GM06990 (cell line): ENCODE measurements at regions not wholly inside any gene's neighbourhood (a gene's known extent, or its start where the extent isn't known, plus 50 kb on each side); places are given as distances from the start of the nearest gene placed in this dataset.

Experiments used
- DNase-seq: peaks from one replicate; pipeline ENCODE4 v3.0.0-alpha.2; 2011; ENCODE audit not compliant: insufficient read length; ENCODE audit errors: extremely low read depth
- H3K27me3 ChIP-seq: replicated peaks from 2 replicates; pipeline ENCODE4 v1.6.0; 2011; ENCODE audit warnings: low read length; ENCODE audit not compliant: control insufficient read depth, insufficient read depth
- H3K36me3 ChIP-seq: 2 replicates; pipeline ENCODE4 v1.5.1; 2011; ENCODE audit warnings: low read length; ENCODE audit not compliant: control insufficient read depth, insufficient read depth
- H3K4me3 ChIP-seq: replicated peaks from 2 replicates; pipeline ENCODE4 v1.5.1; 2011; ENCODE audit warnings: low read depth, mild to moderate bottlenecking, control low read depth, low read length
- TF ChIP-seq, protein P1 (sequence below): IDR thresholded peaks from 2 replicates; pipeline ENCODE4 v1.5.1; 2011; ENCODE audit warnings: low read length, control low read depth, mild to moderate bottlenecking, inconsistent platforms; ENCODE audit not compliant: insufficient read depth, poor library complexity, severe bottlenecking

DNA sequence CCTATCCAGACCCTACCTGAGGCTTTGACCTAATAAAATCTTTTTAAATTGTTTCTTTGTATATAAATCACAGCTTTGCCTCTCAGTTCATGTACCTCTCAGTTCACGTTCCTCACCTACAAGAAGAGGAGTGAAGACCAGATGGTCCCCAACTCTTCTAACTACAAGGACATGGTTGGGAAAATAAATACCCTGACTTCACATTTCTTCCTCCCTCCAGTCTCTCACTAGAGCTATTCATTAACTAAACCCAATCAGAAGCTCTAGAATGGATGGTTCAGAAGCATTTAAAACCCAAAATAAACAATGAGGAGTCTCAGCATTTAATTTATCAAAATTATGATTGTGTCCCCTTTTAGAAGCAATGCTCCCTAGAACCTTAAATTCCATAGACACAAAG lies 97.3 kb upstream of the AGTR1 start:
- no peaks in the 10 kb centered on the region for H3K27me3 ChIP-seq
- no peak for DNase-seq
- no peak overlapping the region for H3K4me3 ChIP-seq
- TF ChIP-seq, protein P1, sequence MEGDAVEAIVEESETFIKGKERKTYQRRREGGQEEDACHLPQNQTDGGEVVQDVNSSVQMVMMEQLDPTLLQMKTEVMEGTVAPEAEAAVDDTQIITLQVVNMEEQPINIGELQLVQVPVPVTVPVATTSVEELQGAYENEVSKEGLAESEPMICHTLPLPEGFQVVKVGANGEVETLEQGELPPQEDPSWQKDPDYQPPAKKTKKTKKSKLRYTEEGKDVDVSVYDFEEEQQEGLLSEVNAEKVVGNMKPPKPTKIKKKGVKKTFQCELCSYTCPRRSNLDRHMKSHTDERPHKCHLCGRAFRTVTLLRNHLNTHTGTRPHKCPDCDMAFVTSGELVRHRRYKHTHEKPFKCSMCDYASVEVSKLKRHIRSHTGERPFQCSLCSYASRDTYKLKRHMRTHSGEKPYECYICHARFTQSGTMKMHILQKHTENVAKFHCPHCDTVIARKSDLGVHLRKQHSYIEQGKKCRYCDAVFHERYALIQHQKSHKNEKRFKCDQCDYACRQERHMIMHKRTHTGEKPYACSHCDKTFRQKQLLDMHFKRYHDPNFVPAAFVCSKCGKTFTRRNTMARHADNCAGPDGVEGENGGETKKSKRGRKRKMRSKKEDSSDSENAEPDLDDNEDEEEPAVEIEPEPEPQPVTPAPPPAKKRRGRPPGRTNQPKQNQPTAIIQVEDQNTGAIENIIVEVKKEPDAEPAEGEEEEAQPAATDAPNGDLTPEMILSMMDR = no peak
- no peaks in the 10 kb centered on the region for H3K36me3 ChIP-seq

DNA sequence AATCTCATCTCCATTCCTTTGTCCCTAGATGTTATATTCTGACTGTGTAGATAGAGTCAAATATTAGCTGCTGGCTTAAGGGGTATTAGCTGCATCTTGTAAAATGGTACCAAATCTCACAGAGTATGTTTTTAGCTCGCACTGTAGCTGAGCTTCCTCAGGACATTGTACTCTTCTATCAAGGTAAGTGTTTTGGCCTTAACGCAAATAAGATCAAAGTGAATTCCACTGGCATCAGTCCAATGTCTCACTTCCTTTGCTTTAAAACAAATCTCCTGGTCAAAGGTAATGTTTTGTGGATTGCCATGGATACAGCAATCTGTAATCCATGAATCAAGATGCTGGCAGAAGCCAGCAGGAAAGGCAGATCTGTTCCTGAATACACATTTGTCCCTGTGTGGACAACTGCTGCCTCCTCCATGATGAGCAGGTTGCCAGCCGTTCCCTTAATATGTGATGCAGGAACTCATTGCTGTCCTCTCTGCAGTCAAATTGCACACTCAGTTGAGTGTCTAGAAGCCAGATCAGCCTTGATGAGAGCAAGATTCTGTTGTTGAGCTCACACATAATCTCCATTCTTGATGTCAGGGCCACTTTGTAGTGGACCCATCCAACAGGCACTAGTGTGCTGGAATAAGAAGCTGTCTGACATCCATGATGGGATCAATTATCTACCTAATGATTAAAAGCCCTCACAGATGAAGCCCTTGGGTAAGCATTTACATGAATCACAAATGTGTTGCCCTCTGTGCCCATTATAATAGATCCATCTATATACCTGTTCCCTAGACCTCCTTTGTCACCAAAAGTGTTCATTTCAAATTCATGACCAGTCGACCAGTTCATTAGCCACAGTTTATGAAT lies 96.6 kb upstream of the AGTR1 start:
- no peak overlapping the region for H3K4me3 ChIP-seq

DNA sequence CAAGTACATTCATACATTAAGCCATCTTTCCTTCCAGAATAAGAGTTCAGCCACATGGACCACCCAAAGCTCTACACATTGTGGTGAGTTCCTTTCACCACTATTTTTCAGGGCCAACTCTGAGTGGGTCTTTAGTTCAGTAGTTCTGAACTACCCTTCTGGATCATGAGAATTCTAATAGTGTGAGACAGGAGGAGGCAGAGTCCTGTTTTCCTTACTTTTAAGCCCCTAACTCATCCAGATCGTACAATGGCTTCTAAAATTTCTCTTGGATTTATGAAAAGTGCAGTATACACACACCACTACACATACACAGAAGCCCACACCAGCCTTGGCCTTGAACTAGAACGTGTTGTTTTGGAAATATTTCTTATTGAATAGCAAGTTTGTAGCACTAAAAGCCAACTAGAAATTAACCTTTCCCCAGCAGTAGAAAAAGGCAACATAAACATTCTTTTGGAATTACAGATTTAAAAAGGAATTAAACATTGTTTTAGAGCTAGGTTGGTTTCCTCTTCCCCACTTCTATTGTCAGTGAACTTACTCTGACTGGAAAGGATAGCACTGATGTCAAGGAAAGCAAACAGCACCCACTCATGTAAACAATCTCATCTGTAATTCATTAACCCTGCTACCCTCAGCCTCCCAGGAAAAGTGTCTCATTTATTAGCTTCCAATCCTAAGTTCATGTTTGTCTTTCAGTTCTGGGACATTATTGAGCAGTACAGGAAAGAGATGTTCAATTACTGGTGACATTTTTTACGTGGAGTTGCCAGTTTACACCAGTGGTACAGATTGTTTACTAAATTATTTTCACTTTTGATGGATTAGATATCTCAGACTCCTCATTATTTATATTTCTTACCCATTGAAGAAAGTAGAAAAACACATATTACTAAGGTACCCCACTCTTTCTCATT lies 95.7 kb upstream of the AGTR1 start:
- TF ChIP-seq, protein P1 = no peak
- no peaks in the 10 kb centered on the region for H3K27me3 ChIP-seq
- DNase-seq = no peak
- H3K36me3 ChIP-seq = no peaks in the 10 kb centered on the region
- H3K4me3 ChIP-seq = no peak overlapping the region

More for the DNA sequence above, 96.6 kb upstream of the AGTR1 start:
- DNase-seq = no peak
- Histone ChIP-seq H3K36me3 (no peaks in the 10 kb centered on the region), H3K27me3 (no peaks in the 10 kb centered on the region)
- TF ChIP-seq, protein P1 = no peak

DNA sequence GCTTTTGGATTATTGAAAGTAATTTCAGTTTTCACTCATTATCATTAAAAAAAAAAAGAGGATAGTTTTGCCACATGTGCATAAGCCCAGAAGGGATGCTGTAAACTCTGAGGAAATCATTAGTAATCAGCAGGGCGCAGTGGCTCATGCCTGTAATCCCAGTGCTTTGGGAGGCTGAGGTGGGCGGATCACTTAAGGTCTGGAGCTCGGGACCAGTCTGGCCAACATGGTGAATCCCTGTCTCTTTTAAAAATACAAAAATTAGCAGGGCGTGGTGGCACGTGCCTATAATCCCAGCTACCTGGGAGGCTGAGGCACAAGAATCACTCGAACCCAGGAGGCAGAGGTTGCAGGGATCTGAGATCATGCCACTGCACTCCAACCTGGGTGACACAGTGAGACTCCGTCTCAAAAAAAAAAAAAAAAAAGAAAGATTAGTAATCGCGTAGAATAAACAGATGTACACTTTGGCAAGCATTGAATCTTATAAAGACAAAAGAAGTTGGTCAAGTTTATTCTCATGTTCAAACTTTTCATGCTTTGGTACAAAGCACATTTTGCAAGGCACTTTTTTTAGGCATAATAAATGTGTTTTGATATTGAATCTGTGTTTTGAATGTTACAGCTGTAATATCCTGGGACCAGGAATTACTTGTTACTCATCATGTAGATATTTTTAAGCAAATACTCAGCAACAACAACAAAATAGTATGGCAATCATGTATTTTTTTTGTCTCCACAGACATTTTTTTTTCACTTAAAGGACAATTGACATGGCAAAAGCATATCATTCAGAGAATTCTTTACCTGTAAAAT lies 93.2 kb upstream of the AGTR1 start:
- Histone ChIP-seq H3K4me3 (no peak overlapping the region), H3K27me3 (no peaks in the 10 kb centered on the region), H3K36me3 (no peaks in the 10 kb centered on the region)
- TF ChIP-seq, protein P1 = no peak
- no peak for DNase-seq

DNA sequence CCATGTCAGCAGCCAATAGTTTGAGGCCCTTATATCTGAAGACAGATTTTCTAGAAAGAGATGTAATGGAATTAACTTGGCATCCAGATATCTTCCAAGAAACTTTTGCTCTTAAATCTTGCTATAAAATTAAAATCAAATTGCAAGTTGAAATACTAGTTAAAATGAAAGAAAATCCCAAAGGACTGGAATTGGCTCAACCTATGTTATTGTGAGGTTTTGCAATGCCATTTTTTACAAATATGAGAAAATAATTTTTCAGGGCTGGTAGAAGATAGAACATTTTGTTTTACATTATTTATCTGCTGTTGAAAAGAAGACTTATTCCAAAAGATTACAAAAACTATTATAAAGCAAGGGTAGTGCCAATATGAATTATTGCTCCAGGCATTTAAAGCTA lies 92.2 kb upstream of the AGTR1 start:
- DNase-seq = no peak
- no peak overlapping the region for H3K4me3 ChIP-seq
- TF ChIP-seq, protein P1 = no peak
- no peaks in the 10 kb centered on the region for H3K27me3 ChIP-seq
- no peaks in the 10 kb centered on the region for H3K36me3 ChIP-seq
